ENCODE measurements at regions not wholly inside any gene's neighbourhood (a gene's known extent, or its start where the extent isn't known, plus 50 kb on each side); places are given as distances from the start of the nearest gene placed in this dataset.

GRCh38 chr2:239763433-239764097 lies 261.6 kb downstream of the NDUFA10 start:
- TF ChIP-seq CTCF (IDR thresholded peaks at IDR 0.05) = peak; percentile 46
- TF ChIP-seq EZH2 (IDR thresholded peaks at IDR 0.05) = no peak

All from neural progenitor cell (in vitro differentiated cells).